ENCODE measurements at regions not wholly inside any gene's neighbourhood (a gene's known extent, or its start where the extent isn't known, plus 50 kb on each side); places are given as distances from the start of the nearest gene placed in this dataset.

GRCh38 chr12:45634273-45634917 lies 95.1 kb upstream of the ARID2 start (continued):
- TF ChIP-seq AHDC1 (CRISPR knock-in tag; IDR thresholded peaks at IDR 0.05; ENCODE audit: borderline replicate concordance), result no peak
- no peak for TF ChIP-seq TERF1 (CRISPR knock-in tag; IDR thresholded peaks at IDR 0.05)

- H3K9ac ChIP-seq (ENCODE audit: insufficient read depth, low read depth, low read length), result no peak overlapping the region
- in situ Hi-C loops (cut with HindIII; ENCODE audit: extremely low pct_ligation_motif_present, low pct_unique_long_range_greater_than_20kb), result no loop called here
- intact Hi-C loops (cut with micrococcal nuclease; ENCODE audit: unreplicated experiment), result no loop called here
- H3K79me2 ChIP-seq (ENCODE audit: insufficient read depth, low read length), result no peaks in the 10 kb centered on the region
- 20% methylated on average over 2 of the region's 2 CpGs for WGBS (ENCODE audit: low lambda C conversion rate)
- DNase-seq (ENCODE audit: low spot score), result no peak
- no peaks in the 10 kb centered on the region for H3K9me3 ChIP-seq (ENCODE audit: low read length)
- ChIA-PET POLR2A (no interaction called here), CTCF (ENCODE audit: low intra/inter-chr PET ratio, low total read pairs) (no interaction called here)
- H3K27me3 ChIP-seq (ENCODE audit: control insufficient read depth in 1 of 2, insufficient read depth in 2 of 2, low read length in 2 of 2), result no peaks in the 10 kb centered on the region; a peak in 2 of 5 replicates
- H3K27ac ChIP-seq (ENCODE audit: extremely low read length, insufficient read depth, low read length), result no peak overlapping the region
- ATAC-seq, result no peak
- H3K4me2 ChIP-seq (ENCODE audit: low read depth, low read length), result no peak overlapping the region
- H2AFZ ChIP-seq (ENCODE audit: low read length), result no peak overlapping the region
- no peak overlapping the region for H3K4me3 ChIP-seq (replicated peaks in 1 of 3; ENCODE audit: insufficient read depth in 1 of 3, low read depth in 2 of 3, low read length in 3 of 3)
- H3K36me3 ChIP-seq (replicated peaks in 1 of 2; ENCODE audit: control insufficient read depth in 1 of 2, insufficient read depth in 2 of 2, low read length in 2 of 2), result no peaks in the 10 kb centered on the region
- no TSS peak for BruUV-seq (replicated peaks)
- FAIRE-seq, result no peak
- H3K4me1 ChIP-seq (ENCODE audit: insufficient read depth, low read length), result no peaks in the 10 kb centered on the region
- no peaks in the 10 kb centered on the region for H4K20me1 ChIP-seq (ENCODE audit: insufficient read depth, low read length)
- no peak for TF ChIP-seq ETV6 (CRISPR knock-in tag; conservative IDR thresholded peaks at IDR 0.05)
- no peak for TF ChIP-seq CBX1 (IDR thresholded peaks at IDR 0.05; ENCODE audit: low read depth)
- no peak for TF ChIP-seq GLMP (CRISPR knock-in tag; IDR thresholded peaks at IDR 0.05; ENCODE audit: borderline replicate concordance)
- TF ChIP-seq ZNF260 (CRISPR knock-in tag; IDR thresholded peaks at IDR 0.05; ENCODE audit: borderline replicate concordance, low read depth), result no peak
- TF ChIP-seq GPN1 (CRISPR knock-in tag; IDR thresholded peaks at IDR 0.05; ENCODE audit: borderline replicate concordance), result no peak
- no peak for TF ChIP-seq ZNF382 (CRISPR knock-in tag; IDR thresholded peaks at IDR 0.05; ENCODE audit: borderline replicate concordance)
- no peak for TF ChIP-seq CHD2 (IDR thresholded peaks at IDR 0.05; ENCODE audit: low read depth, low read length)
- no peak for TF ChIP-seq GMEB1 (CRISPR knock-in tag; IDR thresholded peaks at IDR 0.05; ENCODE audit: borderline replicate concordance)
Observed at GRCh38 chr12:45637242-45637641, 92.3 kb upstream of the ARID2 start.
